ENCODE measurements at regions not wholly inside any gene's neighbourhood (a gene's known extent, or its start where the extent isn't known, plus 50 kb on each side); places are given as distances from the start of the nearest gene placed in this dataset.
"Not testable (repeated sequence)": the region's sequence is repeated elsewhere in the genome, so short reads cannot be mapped to it uniquely, and the experiment has no call there.

DNA sequence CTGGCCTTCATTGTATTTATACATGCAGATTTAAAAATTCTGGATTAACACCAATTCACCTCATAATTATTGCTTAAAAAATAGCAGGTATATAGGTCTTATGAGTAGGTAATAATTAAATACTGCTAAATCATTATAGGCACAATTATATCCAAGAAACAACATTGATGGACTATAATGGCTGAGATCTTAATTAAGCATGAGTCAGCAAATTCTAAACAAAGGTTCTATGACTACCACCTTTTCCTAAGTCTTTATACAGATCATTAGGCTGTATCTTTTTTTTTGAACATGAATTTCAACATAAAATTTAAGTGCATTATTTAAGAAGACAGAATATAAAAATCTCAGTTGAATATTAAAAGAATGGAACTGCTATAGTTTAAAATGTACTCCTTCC is 1678.7 kb upstream of the PCDH10 start:
- Histone ChIP-seq H3K4me1 (ENCODE audit: control insufficient read depth in 1 of 2, insufficient read depth in 2 of 2, low read length in 2 of 2) (no peaks in the 10 kb centered on the region), H3K9me3 (replicated peaks in 1 of 2; ENCODE audit: control insufficient read depth in 1 of 2, insufficient read depth in 1 of 2, low read length in 2 of 2) (peaks cover 0 to 7% of the 10 kb centered on the region in 2 donors), H3K4me3 (replicated peaks in 1 of 3; ENCODE audit: low read depth in 2 of 3, low read length in 3 of 3) (no peak overlapping the region), H3K79me2 (ENCODE audit: insufficient read depth, low read length) (no peaks in the 10 kb centered on the region), H3K27ac (ENCODE audit: low read depth in 1 of 2, low read length in 2 of 2) (no peak overlapping the region), H3K9ac (ENCODE audit: insufficient read depth, low read length, poor library complexity, severe bottlenecking) (no peak overlapping the region), H4K20me1 (ENCODE audit: insufficient read depth, low read length) (no peaks in the 10 kb centered on the region), H3K4me2 (replicated peaks; ENCODE audit: extremely low read depth, low read length, poor library complexity, severe bottlenecking) (no peak overlapping the region), H2AFZ (ENCODE audit: insufficient read depth, low read depth, low read length, poor library complexity, severe bottlenecking) (no peak overlapping the region), H3K36me3 (replicated peaks in 1 of 2; ENCODE audit: control insufficient read depth in 1 of 2, insufficient read depth in 2 of 2, low read length in 2 of 2) (no peaks in the 10 kb centered on the region), H3K27me3 (ENCODE audit: control insufficient read depth in 2 of 2, insufficient read depth in 2 of 2, low read length in 2 of 2) (no peaks in the 10 kb centered on the region)
- no peaks in the 10 kb centered on the region for H3K4me1 Mint-ChIP-seq
- no peak overlapping the region for H3K27ac Mint-ChIP-seq
- H3K9me3 Mint-ChIP-seq: peaks cover 0 to 6% (median 4%) of the 10 kb centered on the region in 7 donors
- no peaks in the 10 kb centered on the region for H3K36me3 Mint-ChIP-seq
- intact Hi-C loops (cut with micrococcal nuclease): no loop called here
- DNase-seq: no peak
- H3K27me3 Mint-ChIP-seq (ENCODE audit: low read depth in 3 of 3): no peaks in the 10 kb centered on the region
- H3K4me3 Mint-ChIP-seq: no peak overlapping the region
- TF ChIP-seq, protein P1, sequence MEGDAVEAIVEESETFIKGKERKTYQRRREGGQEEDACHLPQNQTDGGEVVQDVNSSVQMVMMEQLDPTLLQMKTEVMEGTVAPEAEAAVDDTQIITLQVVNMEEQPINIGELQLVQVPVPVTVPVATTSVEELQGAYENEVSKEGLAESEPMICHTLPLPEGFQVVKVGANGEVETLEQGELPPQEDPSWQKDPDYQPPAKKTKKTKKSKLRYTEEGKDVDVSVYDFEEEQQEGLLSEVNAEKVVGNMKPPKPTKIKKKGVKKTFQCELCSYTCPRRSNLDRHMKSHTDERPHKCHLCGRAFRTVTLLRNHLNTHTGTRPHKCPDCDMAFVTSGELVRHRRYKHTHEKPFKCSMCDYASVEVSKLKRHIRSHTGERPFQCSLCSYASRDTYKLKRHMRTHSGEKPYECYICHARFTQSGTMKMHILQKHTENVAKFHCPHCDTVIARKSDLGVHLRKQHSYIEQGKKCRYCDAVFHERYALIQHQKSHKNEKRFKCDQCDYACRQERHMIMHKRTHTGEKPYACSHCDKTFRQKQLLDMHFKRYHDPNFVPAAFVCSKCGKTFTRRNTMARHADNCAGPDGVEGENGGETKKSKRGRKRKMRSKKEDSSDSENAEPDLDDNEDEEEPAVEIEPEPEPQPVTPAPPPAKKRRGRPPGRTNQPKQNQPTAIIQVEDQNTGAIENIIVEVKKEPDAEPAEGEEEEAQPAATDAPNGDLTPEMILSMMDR (IDR thresholded peaks at IDR 0.05): no peak

DNA sequence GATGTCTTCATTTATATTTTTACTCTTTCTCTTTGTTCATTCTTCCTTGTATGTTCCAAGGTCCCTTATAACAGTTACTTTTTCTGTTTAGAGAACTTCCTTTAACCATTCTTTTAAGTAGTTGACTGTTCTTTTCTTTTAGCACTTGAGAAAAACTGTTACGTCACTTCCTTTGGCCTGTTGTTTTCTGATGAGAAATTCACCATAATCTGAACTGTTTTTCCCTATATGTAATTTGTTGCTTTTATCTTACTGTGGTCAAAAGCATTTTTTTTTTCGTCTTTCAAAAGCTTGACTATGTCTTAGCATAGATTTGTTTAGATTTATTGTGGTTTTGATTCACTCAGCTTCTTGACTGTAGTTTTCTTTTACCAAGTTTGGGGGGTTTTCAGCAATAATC is 1660.3 kb upstream of the PCDH10 start:
- Histone ChIP-seq H3K4me1 (ENCODE audit: control insufficient read depth in 1 of 2, insufficient read depth in 2 of 2, low read length in 2 of 2) (no peaks in the 10 kb centered on the region), H2AFZ (ENCODE audit: insufficient read depth, low read depth, low read length, poor library complexity, severe bottlenecking) (no peak overlapping the region), H3K9me3 (replicated peaks in 1 of 2; ENCODE audit: control insufficient read depth in 1 of 2, insufficient read depth in 1 of 2, low read length in 2 of 2) (no peaks in the 10 kb centered on the region), H3K79me2 (ENCODE audit: insufficient read depth, low read length) (no peaks in the 10 kb centered on the region), H3K27me3 (ENCODE audit: control insufficient read depth in 2 of 2, insufficient read depth in 2 of 2, low read length in 2 of 2) (no peaks in the 10 kb centered on the region), H4K20me1 (ENCODE audit: insufficient read depth, low read length) (no peaks in the 10 kb centered on the region), H3K36me3 (replicated peaks in 1 of 2; ENCODE audit: control insufficient read depth in 1 of 2, insufficient read depth in 2 of 2, low read length in 2 of 2) (no peaks in the 10 kb centered on the region), H3K4me3 (replicated peaks in 1 of 3; ENCODE audit: low read depth in 2 of 3, low read length in 3 of 3) (no peak overlapping the region), H3K9ac (ENCODE audit: insufficient read depth, low read length, poor library complexity, severe bottlenecking) (no peak overlapping the region), H3K4me2 (replicated peaks; ENCODE audit: extremely low read depth, low read length, poor library complexity, severe bottlenecking) (no peak overlapping the region), H3K27ac (ENCODE audit: low read depth in 1 of 2, low read length in 2 of 2) (no peak overlapping the region)
- Mint-ChIP-seq H3K9me3 (no peaks in the 10 kb centered on the region), H3K27me3 (ENCODE audit: low read depth in 3 of 3) (peaks cover 0 to 1% (median 1%) of the 10 kb centered on the region in 3 donors), H3K36me3 (no peaks in the 10 kb centered on the region), H3K4me1 (no peaks in the 10 kb centered on the region), H3K4me3 (no peak overlapping the region), H3K27ac (no peak overlapping the region)
- intact Hi-C loops (cut with micrococcal nuclease): no loop called here
- DNase-seq: no peak
- TF ChIP-seq, protein P1 (IDR thresholded peaks at IDR 0.05): no peak
- WGBS (ENCODE audit: insufficient coverage): no CpG with 5 or more reads among the region's 2 CpGs

DNA sequence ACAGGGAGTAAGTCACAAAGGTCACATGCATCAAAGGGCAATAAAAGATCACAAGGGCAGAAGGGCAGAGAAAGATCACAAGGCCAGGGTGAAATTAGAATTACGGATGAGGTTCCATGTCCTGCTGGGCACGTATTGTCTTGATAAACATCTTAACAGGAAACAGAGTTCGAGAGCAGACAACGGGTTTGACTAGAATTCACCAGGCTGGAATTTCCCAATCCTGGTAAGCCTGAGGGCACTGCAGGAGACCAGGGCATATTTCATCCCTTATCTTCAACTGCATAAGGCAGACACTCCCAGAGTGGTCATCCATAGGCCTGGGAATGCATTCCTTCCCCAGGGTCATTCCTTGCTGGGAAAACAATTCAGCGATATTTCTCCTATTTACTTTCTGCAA is 1652.9 kb upstream of the PCDH10 start:
- H3K9me3 Mint-ChIP-seq; H3K27me3 ChIP-seq (ENCODE audit: control insufficient read depth in 2 of 2, insufficient read depth in 2 of 2, low read length in 2 of 2); H3K27ac ChIP-seq (ENCODE audit: low read depth in 1 of 2, low read length in 2 of 2); H3K4me3 Mint-ChIP-seq; H3K27ac Mint-ChIP-seq; H3K4me2 ChIP-seq (replicated peaks; ENCODE audit: extremely low read depth, low read length, poor library complexity, severe bottlenecking); H2AFZ ChIP-seq (ENCODE audit: insufficient read depth, low read depth, low read length, poor library complexity, severe bottlenecking); H3K79me2 ChIP-seq (ENCODE audit: insufficient read depth, low read length); H3K9me3 ChIP-seq (replicated peaks in 1 of 2; ENCODE audit: control insufficient read depth in 1 of 2, insufficient read depth in 1 of 2, low read length in 2 of 2); H4K20me1 ChIP-seq (ENCODE audit: insufficient read depth, low read length); H3K9ac ChIP-seq (ENCODE audit: insufficient read depth, low read length, poor library complexity, severe bottlenecking); H3K36me3 Mint-ChIP-seq; H3K4me1 ChIP-seq (ENCODE audit: control insufficient read depth in 1 of 2, insufficient read depth in 2 of 2, low read length in 2 of 2); H3K27me3 Mint-ChIP-seq (ENCODE audit: low read depth in 3 of 3); H3K4me3 ChIP-seq (replicated peaks in 1 of 3; ENCODE audit: low read depth in 2 of 3, low read length in 3 of 3); intact Hi-C loops (cut with micrococcal nuclease); H3K4me1 Mint-ChIP-seq; H3K36me3 ChIP-seq (replicated peaks in 1 of 2; ENCODE audit: control insufficient read depth in 1 of 2, insufficient read depth in 2 of 2, low read length in 2 of 2); DNase-seq: not testable (repeated sequence)
- WGBS (ENCODE audit: insufficient coverage): 86% methylated on average over 5 of the region's 5 CpGs
